IMR-90 (cell line): ENCODE measurements at regions not wholly inside any gene's neighbourhood (a gene's known extent, or its start where the extent isn't known, plus 50 kb on each side); places are given as distances from the start of the nearest gene placed in this dataset.

Experiments used
- ATAC-seq: fragments of 200-7000 bp; cut with Tn5 transposase; 2 replicates; pipeline ENCODE4 v1.9.1; 2020; ENCODE audit warnings: low read depth, mild to moderate bottlenecking, moderate library complexity
- BruUV-seq: library from RNA; stranded (reverse); fragments of 400-500 nt; replicated peaks from 2 replicates; lab custom pipeline; 2021; lab: Mats Ljungman, UMichigan
- CTCF ChIA-PET: fragments of 300-600 bp; formaldehyde crosslinking; extraction: SDS; loops from one replicate; lab custom pipeline; 2021; ENCODE audit warnings: antibody characterized with exemption; lab: Yijun Ruan, JAX
- POLR2A ChIA-PET: fragments of 300-600 bp; sonication (Branson Sonifier 250); formaldehyde crosslinking; loops from one replicate; lab custom pipeline; 2022; ENCODE audit warnings: antibody characterized with exemption; ENCODE audit not compliant: unreplicated experiment; lab: Charles Lee
- DNase-seq: peaks from one replicate; pipeline ENCODE4 v3.0.0; 2013
- H2AFZ ChIP-seq: replicated peaks from 2 replicates; pipeline ENCODE3; 2013; ENCODE audit warnings: low read length, mild to moderate bottlenecking; ENCODE audit not compliant: poor library complexity
- H2AK5ac ChIP-seq: 2 replicates; pipeline ENCODE4 v1.6.1; 2013; ENCODE audit warnings: low read depth, low read length, inconsistent platforms
- H2AK9ac ChIP-seq: replicated peaks from 2 replicates; pipeline ENCODE3; 2013; ENCODE audit warnings: mild to moderate bottlenecking, low read depth, low read length, moderate library complexity; ENCODE audit not compliant: poor library complexity
- H2BK120ac ChIP-seq: 2 replicates; pipeline ENCODE4 v1.6.1; 2013; ENCODE audit warnings: low read depth, low read length, inconsistent platforms
- H2BK15ac ChIP-seq: 3 replicates; pipeline ENCODE4 v1.6.1; 2013; ENCODE audit warnings: low read depth, low read length, inconsistent platforms
- H2BK20ac ChIP-seq: 2 replicates; pipeline ENCODE4 v1.6.1; 2013; ENCODE audit warnings: low read depth, mild to moderate bottlenecking, inconsistent platforms, low read length, moderate library complexity
- H2BK5ac ChIP-seq: 2 replicates; pipeline ENCODE4 v1.6.1; 2013; ENCODE audit warnings: mild to moderate bottlenecking, low read depth, low read length, inconsistent platforms; ENCODE audit not compliant: poor library complexity, severe bottlenecking
- H3K14ac ChIP-seq: replicated peaks from 2 replicates; pipeline ENCODE4 v1.6.1; 2013; ENCODE audit warnings: low read depth, low read length, inconsistent platforms
- H3K18ac ChIP-seq: 2 replicates; pipeline ENCODE4 v1.6.1; 2013; ENCODE audit warnings: low read depth, low read length, control low read depth
- H3K23ac ChIP-seq: 2 replicates; pipeline ENCODE4 v1.6.1; 2013; ENCODE audit warnings: low read depth, low read length, inconsistent platforms
- H3K27ac ChIP-seq: 2 replicates; pipeline ENCODE4 v1.5.1; 2013; ENCODE audit warnings: mild to moderate bottlenecking, control low read depth, low read length; ENCODE audit not compliant: insufficient read depth
- H3K27me3 ChIP-seq: 2 replicates; pipeline ENCODE4 v1.6.1; 2013; ENCODE audit warnings: low read length; ENCODE audit not compliant: control insufficient read depth, insufficient read depth
- H3K36me3 ChIP-seq: 2 replicates; pipeline ENCODE4 v1.6.1; 2013; ENCODE audit warnings: low read length, mixed read lengths; ENCODE audit not compliant: control insufficient read depth, insufficient read depth
- H3K4ac ChIP-seq: 2 replicates; pipeline ENCODE4 v1.6.1; 2013; ENCODE audit warnings: low read depth, low read length, inconsistent platforms
- H3K4me1 ChIP-seq: 2 replicates; pipeline ENCODE4 v1.6.1; 2013; ENCODE audit warnings: low read length, mixed read lengths; ENCODE audit not compliant: control insufficient read depth, insufficient read depth
- H3K4me2 ChIP-seq: 2 replicates; pipeline ENCODE4 v1.6.1; 2013; ENCODE audit warnings: low read depth, mild to moderate bottlenecking, control low read depth, low read length, moderate library complexity
- H3K4me3 ChIP-seq: 2 replicates; pipeline ENCODE4 v1.5.1; 2013; ENCODE audit warnings: low read depth, mild to moderate bottlenecking, control low read depth, low read length, moderate library complexity; ENCODE audit not compliant: insufficient read depth
- H3K56ac ChIP-seq: 2 replicates; pipeline ENCODE4 v1.6.1; 2013; ENCODE audit warnings: low read length, inconsistent platforms; ENCODE audit not compliant: insufficient read depth; ENCODE audit errors: extremely low read depth
- H3K79me1 ChIP-seq, 2 experiments: 2 replicates each; pipeline ENCODE4 v1.6.1; 2013; ENCODE audit warnings: low read length in 2 of 2, inconsistent platforms in 1 of 2, low read depth in 1 of 2
- H3K9ac ChIP-seq: 2 replicates; pipeline ENCODE4 v1.6.1; 2013; ENCODE audit warnings: low read depth, low read length, control low read depth
- H3K9me1 ChIP-seq: 2 replicates; pipeline ENCODE4 v1.6.1; 2013; ENCODE audit warnings: low read length, inconsistent platforms; ENCODE audit not compliant: insufficient read depth
- H3K9me3 ChIP-seq: 2 replicates; pipeline ENCODE4 v1.6.1; 2013; ENCODE audit warnings: low read length; ENCODE audit not compliant: control insufficient read depth, insufficient read depth
- H4K20me1 ChIP-seq: 2 replicates; pipeline ENCODE4 v1.6.1; 2013; ENCODE audit warnings: low read length, inconsistent platforms; ENCODE audit not compliant: insufficient read depth
- H4K5ac ChIP-seq: 2 replicates; pipeline ENCODE4 v1.6.1; 2013; ENCODE audit warnings: mild to moderate bottlenecking, low read depth, low read length, control low read depth
- H4K8ac ChIP-seq, 2 experiments: 2 replicates each; pipeline ENCODE4 v1.6.1; 2013; ENCODE audit warnings: low read depth in 2 of 2, low read length in 2 of 2, control low read depth in 1 of 2, inconsistent platforms in 1 of 2
- H4K91ac ChIP-seq: 2 replicates; pipeline ENCODE4 v1.6.1; 2013; ENCODE audit warnings: low read depth, low read length, inconsistent platforms; ENCODE audit not compliant: insufficient read depth
- BHLHE40 ChIP-seq: fragments of 150-350 bp; IDR thresholded peaks from 2 replicates; pipeline ENCODE4 v1.6.1; 2016; ENCODE audit warnings: mild to moderate bottlenecking, low read depth, low read length
- CEBPB ChIP-seq: IDR thresholded peaks from 2 replicates; pipeline ENCODE4 v1.6.1; 2012; ENCODE audit warnings: low read depth, low read length, improper control_type of control experiment
- CHD1 ChIP-seq: IDR thresholded peaks from 2 replicates; pipeline ENCODE4 v1.6.1; 2012; ENCODE audit warnings: low read depth, low read length, improper control_type of control experiment
- FOS ChIP-seq: fragments of 150-350 bp; IDR thresholded peaks from 2 replicates; pipeline ENCODE4 v1.6.1; 2016; ENCODE audit warnings: low read depth, low read length
- MAFK ChIP-seq: IDR thresholded peaks from 2 replicates; pipeline ENCODE4 v1.6.1; 2012; ENCODE audit warnings: low read depth, low read length, improper control_type of control experiment
- MXI1 ChIP-seq: IDR thresholded peaks from 2 replicates; pipeline ENCODE4 v1.6.1; 2012; ENCODE audit warnings: low read depth, mild to moderate bottlenecking, low read length, moderate library complexity, borderline replicate concordance
- POLR2A ChIP-seq: IDR thresholded peaks from 2 replicates; pipeline ENCODE4 v1.6.1; 2012; ENCODE audit warnings: mild to moderate bottlenecking, low read depth, low read length
- RAD21 ChIP-seq: IDR thresholded peaks from 2 replicates; pipeline ENCODE4 v1.6.1; 2012; ENCODE audit warnings: low read length, improper control_type of control experiment
- RCOR1 ChIP-seq: IDR thresholded peaks from 2 replicates; pipeline ENCODE4 v1.6.1; 2012; ENCODE audit warnings: mild to moderate bottlenecking, low read length, improper control_type of control experiment; ENCODE audit not compliant: insufficient replicate concordance
- RFX5 ChIP-seq: IDR thresholded peaks from 2 replicates; pipeline ENCODE4 v1.8.0; 2012; ENCODE audit warnings: low read depth, mild to moderate bottlenecking, low read length, moderate library complexity
- SMC3 ChIP-seq: fragments of 150-350 bp; IDR thresholded peaks from 2 replicates; pipeline ENCODE4 v1.6.1; 2016; ENCODE audit warnings: low read depth, mild to moderate bottlenecking, antibody characterized with exemption, low read length, moderate library complexity
- WGBS, 2 experiments: methylation state at CpG; one replicate each; pipeline versions ENCODE4 v1.1.5 to v1.1.7; 2013; ENCODE audit warnings: missing lambda C conversion rate in 2 of 2; ENCODE audit not compliant: insufficient read length in 1 of 2; ENCODE audit errors: extremely low coverage in 2 of 2; 5-methylcytosine and 5-hydroxymethylcytosine counted together
- dilution Hi-C: fragments of 300-500 bp; cut with HindIII; formaldehyde crosslinking; loops from one replicate; pipeline ENCODE4 v1.14.3; 2018; ENCODE audit warnings: low sequenced_read_pairs; ENCODE audit not compliant: unreplicated experiment
- in situ Hi-C: fragments of 300-500 bp; cut with MboI; formaldehyde crosslinking; loops from 3 replicates; pipeline ENCODE4 v1.14.3; 2019; ENCODE audit warnings: low sequenced_read_pairs, inconsistent platforms, mixed read lengths
- intact Hi-C: fragments of 100-400 bp; cut with micrococcal nuclease; formaldehyde crosslinking; loops from 2 replicates; pipeline ENCODE4 v1.10.0; 2022
- TF ChIP-seq, protein P1 (sequence below): fragments of 150-350 bp; IDR thresholded peaks from 2 replicates; pipeline ENCODE4 v1.6.1; 2016; ENCODE audit warnings: low read depth, mild to moderate bottlenecking, low read length, moderate library complexity, borderline replicate concordance
- TF ChIP-seq, protein P2 (sequence below): fragments of 150-350 bp; IDR thresholded peaks from 2 replicates; pipeline ENCODE4 v1.6.1; 2017; ENCODE audit warnings: mild to moderate bottlenecking, antibody characterized with exemption, low read length, low read depth
- TF ChIP-seq, protein P3 (sequence below): conservative IDR thresholded peaks from 2 replicates; pipeline ENCODE4 v1.5.1; 2012; ENCODE audit warnings: mild to moderate bottlenecking, low read depth, low read length, improper control_type of control experiment

DNA sequence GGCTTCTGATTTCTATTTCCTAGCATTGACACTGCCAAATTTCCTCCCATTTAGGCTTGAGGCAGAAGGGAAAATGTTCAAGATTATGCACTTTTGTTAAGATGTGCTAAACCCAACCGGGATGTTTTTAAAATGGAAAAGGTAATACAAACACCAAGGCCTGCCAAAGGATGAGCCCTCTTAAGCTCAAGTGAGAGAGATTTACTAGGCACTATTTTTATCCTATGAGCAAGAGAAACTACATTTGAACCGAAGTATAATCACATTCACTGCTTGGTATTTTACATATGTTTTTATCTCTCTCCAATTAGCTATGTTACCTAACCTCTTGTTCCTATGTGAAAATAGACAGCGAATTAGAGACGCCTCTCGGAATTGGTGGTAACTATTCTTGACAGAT is 295.8 kb downstream of the GABRB3 start:
- H3K9ac ChIP-seq, result no peak overlapping the region
- in situ Hi-C loops, result no loop called here
- H2AK5ac ChIP-seq, result no peak overlapping the region
- H3K4me2 ChIP-seq, result no peak overlapping the region
- no peaks in the 10 kb centered on the region for H3K9me1 ChIP-seq
- no peaks in the 10 kb centered on the region for H3K27me3 ChIP-seq
- no peaks in the 10 kb centered on the region for H3K79me1 ChIP-seq
- no peaks in the 10 kb centered on the region for H4K20me1 ChIP-seq
- dilution Hi-C loops, result no loop called here
- H2BK20ac ChIP-seq, result no peak overlapping the region
- H4K8ac ChIP-seq, result no peak overlapping the region
- no peak overlapping the region for H3K23ac ChIP-seq
- no peaks in the 10 kb centered on the region for H3K4me1 ChIP-seq
- no peak overlapping the region for H2BK15ac ChIP-seq
- no peak overlapping the region for H3K18ac ChIP-seq
- no peak for DNase-seq
- no peak overlapping the region for H2BK5ac ChIP-seq
- H3K14ac ChIP-seq, result no peak overlapping the region
- intact Hi-C loops, result no loop called here
- H3K56ac ChIP-seq, result no peak overlapping the region
- H2AFZ ChIP-seq, result no peak overlapping the region
- H4K5ac ChIP-seq, result no peak overlapping the region
- H2AK9ac ChIP-seq, result no peak overlapping the region
- ChIA-PET POLR2A (no interaction called here), CTCF (no interaction called here)
- H3K4ac ChIP-seq, result no peak overlapping the region
- ATAC-seq, result no peak
- H2BK120ac ChIP-seq, result no peak overlapping the region
- WGBS, 2 experiments, result no CpG with 5 or more reads among the region's 5 CpGs
- H4K91ac ChIP-seq, result no peak overlapping the region
- TF ChIP-seq BHLHE40, result no peak
- no peak for TF ChIP-seq MXI1
- TF ChIP-seq SMC3, result no peak
- no peak for TF ChIP-seq FOS
- no peak for TF ChIP-seq RCOR1
- TF ChIP-seq CHD1, result no peak
- TF ChIP-seq, protein P1, sequence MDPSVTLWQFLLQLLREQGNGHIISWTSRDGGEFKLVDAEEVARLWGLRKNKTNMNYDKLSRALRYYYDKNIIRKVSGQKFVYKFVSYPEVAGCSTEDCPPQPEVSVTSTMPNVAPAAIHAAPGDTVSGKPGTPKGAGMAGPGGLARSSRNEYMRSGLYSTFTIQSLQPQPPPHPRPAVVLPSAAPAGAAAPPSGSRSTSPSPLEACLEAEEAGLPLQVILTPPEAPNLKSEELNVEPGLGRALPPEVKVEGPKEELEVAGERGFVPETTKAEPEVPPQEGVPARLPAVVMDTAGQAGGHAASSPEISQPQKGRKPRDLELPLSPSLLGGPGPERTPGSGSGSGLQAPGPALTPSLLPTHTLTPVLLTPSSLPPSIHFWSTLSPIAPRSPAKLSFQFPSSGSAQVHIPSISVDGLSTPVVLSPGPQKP, result no peak
- TF ChIP-seq, protein P2, sequence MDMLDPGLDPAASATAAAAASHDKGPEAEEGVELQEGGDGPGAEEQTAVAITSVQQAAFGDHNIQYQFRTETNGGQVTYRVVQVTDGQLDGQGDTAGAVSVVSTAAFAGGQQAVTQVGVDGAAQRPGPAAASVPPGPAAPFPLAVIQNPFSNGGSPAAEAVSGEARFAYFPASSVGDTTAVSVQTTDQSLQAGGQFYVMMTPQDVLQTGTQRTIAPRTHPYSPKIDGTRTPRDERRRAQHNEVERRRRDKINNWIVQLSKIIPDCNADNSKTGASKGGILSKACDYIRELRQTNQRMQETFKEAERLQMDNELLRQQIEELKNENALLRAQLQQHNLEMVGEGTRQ, result no peak
- TF ChIP-seq, protein P3, sequence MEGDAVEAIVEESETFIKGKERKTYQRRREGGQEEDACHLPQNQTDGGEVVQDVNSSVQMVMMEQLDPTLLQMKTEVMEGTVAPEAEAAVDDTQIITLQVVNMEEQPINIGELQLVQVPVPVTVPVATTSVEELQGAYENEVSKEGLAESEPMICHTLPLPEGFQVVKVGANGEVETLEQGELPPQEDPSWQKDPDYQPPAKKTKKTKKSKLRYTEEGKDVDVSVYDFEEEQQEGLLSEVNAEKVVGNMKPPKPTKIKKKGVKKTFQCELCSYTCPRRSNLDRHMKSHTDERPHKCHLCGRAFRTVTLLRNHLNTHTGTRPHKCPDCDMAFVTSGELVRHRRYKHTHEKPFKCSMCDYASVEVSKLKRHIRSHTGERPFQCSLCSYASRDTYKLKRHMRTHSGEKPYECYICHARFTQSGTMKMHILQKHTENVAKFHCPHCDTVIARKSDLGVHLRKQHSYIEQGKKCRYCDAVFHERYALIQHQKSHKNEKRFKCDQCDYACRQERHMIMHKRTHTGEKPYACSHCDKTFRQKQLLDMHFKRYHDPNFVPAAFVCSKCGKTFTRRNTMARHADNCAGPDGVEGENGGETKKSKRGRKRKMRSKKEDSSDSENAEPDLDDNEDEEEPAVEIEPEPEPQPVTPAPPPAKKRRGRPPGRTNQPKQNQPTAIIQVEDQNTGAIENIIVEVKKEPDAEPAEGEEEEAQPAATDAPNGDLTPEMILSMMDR, result no peak
- TF ChIP-seq MAFK, result no peak
- no peak for TF ChIP-seq CEBPB
- no peak for TF ChIP-seq RAD21
- TF ChIP-seq RFX5, result no peak
- no peak for TF ChIP-seq POLR2A
- no peaks in the 10 kb centered on the region for H3K36me3 ChIP-seq
- H3K27ac ChIP-seq, result no peak overlapping the region
- no peak overlapping the region for H3K4me3 ChIP-seq
- BruUV-seq, result no TSS peak
- H3K9me3 ChIP-seq, result peaks cover 17% of the 10 kb centered on the region
